ENCODE measurements at regions not wholly inside any gene's neighbourhood (a gene's known extent, or its start where the extent isn't known, plus 50 kb on each side); places are given as distances from the start of the nearest gene placed in this dataset.

- no peak for TF ChIP-seq CTCF (conservative IDR thresholded peaks at IDR 0.05)
- H3K27ac ChIP-seq = no peak overlapping the region
Observed at GRCh38 chr14:58794993-58795762, 157.4 kb downstream of the DACT1 start.

DNA sequence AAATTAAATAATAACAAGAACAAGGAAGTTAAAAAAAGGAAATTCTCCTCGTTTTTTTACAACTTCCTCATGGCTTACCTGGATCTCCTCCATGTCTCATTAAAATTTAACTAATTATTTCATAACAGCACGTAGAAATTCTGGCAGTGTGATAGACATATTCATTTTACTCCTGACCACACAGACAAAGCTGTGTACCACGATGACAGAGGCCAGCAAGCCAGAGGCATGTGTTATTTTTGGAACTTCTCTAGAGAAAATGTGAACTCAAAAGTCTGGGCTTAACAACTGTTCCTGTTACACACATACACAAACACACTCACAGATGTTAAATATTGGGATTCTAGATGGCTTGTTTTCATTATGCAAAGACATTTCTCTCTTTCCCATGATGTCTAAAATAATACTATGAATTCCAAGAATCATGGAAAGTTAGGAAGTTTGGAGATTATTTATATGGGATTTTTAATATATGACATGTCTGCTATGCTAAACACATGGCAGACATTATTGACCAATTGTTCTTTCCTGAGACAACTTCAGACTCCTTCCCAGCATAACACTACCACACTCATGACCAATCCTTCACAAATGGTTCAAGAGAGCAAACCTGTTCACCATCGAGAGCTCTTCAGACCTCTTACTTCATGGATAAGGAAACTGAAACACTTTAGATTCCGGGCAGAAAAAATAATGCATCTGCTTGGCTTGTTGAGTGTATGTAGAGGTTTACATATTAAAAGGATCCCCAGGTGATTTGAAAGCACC lies 158.7 kb downstream of the DACT1 start:
- no peak for TF ChIP-seq CTCF (conservative IDR thresholded peaks at IDR 0.05)
- H3K27ac ChIP-seq = no peak overlapping the region

- TF ChIP-seq CTCF (conservative IDR thresholded peaks at IDR 0.05) = no peak
- H3K27ac ChIP-seq = no peak overlapping the region
Observed at GRCh38 chr14:58797010-58797429, 159.3 kb downstream of the DACT1 start.

DNA sequence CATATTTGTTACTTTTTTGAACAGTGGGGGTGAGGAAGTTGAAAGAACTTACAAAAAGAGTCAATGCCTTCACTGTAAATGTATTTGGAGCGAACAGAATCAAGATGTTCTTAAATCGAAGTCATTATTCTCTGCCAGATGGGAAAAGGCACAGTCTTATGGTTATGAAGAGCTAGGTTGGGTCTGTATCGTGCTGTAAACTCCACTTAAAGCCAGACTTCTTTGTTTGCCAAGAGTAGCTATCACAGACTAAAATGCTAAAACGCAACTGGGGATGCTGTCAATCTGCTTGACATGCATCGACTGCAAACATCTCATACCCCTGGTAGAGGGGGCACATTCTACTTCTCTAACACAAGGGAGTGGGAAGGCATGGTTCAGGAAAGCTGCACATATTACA lies 160.4 kb downstream of the DACT1 start:
- no peak overlapping the region for H3K27ac ChIP-seq
- TF ChIP-seq CTCF (conservative IDR thresholded peaks at IDR 0.05) = no peak

- H3K27ac ChIP-seq = no peak overlapping the region
- TF ChIP-seq CTCF (conservative IDR thresholded peaks at IDR 0.05) = no peak
Observed at GRCh38 chr14:58801086-58801485, 163.3 kb downstream of the DACT1 start.

DNA sequence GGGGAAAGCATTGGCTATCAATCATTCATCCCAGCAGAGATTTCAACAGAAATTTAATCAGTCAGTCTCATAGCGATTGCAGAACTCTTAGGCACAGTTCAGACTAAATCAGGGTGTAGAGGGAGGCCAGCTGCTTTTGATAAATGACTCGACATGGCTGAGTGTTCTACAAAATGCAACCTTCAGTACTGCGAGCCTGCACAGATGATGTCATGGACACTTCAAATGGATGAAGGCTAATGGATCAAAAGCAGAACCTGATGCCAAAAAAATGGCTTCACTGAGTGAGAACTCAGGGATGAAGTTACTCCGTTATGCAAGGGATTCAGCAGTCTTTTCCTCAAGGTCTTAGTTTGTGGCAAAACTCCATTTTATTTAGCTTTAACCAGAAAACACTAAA lies 167.3 kb downstream of the DACT1 start:
- H3K27ac ChIP-seq = no peak overlapping the region
- TF ChIP-seq CTCF (conservative IDR thresholded peaks at IDR 0.05) = no peak

DNA sequence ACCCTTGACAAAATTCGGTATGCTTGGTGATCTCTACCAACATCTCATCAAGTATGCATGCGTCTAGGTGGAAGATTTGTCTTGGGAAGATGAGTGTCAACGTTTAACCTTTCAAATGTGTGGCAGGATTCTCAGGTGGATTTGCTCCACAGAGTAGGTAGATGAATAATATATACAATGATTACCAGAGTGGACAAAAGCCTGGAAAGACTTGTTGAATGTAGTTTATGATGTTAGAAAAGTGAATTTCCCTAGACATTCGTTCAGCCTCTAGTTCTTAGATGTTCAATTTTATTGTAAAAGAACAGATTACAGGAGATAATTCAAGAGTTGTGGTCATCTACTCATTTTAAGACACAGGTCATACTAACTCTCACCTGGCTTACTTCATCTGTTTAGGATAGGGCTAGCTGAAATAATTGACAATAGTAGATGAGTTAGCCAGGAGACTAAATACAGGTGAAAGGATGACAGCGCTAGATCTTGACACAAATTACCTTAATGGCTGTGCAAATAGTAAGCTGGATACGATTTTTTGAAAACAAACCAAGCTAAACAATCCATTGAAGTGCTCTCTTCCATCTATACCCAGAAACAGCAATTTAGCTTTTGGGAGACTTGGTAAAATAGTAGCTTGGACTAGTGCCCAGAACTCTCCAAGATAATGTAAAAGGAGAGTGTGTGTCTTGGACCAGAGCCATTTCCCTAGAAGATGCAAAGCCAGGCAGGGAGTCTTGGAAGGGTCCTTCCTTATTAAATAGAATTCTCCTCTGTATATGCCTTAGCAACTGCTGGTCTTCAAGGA lies 168.0 kb downstream of the DACT1 start:
- TF ChIP-seq CTCF (conservative IDR thresholded peaks at IDR 0.05) = no peak
- H3K27ac ChIP-seq = no peak overlapping the region

Data from VCaP (cell line).